K562 (cell line): ENCODE measurements at regions not wholly inside any gene's neighbourhood (a gene's known extent, or its start where the extent isn't known, plus 50 kb on each side); places are given as distances from the start of the nearest gene placed in this dataset.

Experiments used
- ARNT ChIP-seq, 2 experiments: fragments of 450-650 bp; IDR thresholded peaks; 2 replicates each; pipeline ENCODE4 v1.6.1; 2016; ENCODE audit warnings: mild to moderate bottlenecking in 1 of 2
- ATF3 ChIP-seq, 2 experiments: fragments of 450-650 bp in 1 of 2; sonication (generic) in 1 of 2; formaldehyde crosslinking in 1 of 2; IDR thresholded peaks in 1 of 2; conservative IDR thresholded peaks in 1 of 2; 2 replicates each; pipeline versions ENCODE4 v1.6.1 to v1.8.1; 2016 to 2023; ENCODE audit warnings: mild to moderate bottlenecking in 2 of 2, moderate library complexity in 2 of 2, inconsistent platforms in 1 of 2, missing genetic modification reagents in 1 of 2
- ATF7 ChIP-seq: fragments of 450-650 bp; IDR thresholded peaks from 2 replicates; pipeline ENCODE4 v1.7.1; 2014; ENCODE audit warnings: mild to moderate bottlenecking, moderate library complexity
- FOSL1 ChIP-seq: fragments of 200-800 bp; sonication (Bioruptor generic); conservative IDR thresholded peaks from 2 replicates; pipeline ENCODE4 v1.6.1; 2016; ENCODE audit warnings: missing genetic modification characterization, missing compliant biosample characterization
- HMG20A ChIP-seq: fragments of 450-650 bp; formaldehyde crosslinking; conservative IDR thresholded peaks from 2 replicates; pipeline ENCODE4 v1.4.0; 2020; ENCODE audit warnings: mild to moderate bottlenecking, mixed read lengths
- POLR2B ChIP-seq: fragments of 450-650 bp; IDR thresholded peaks from 2 replicates; pipeline ENCODE4 v1.6.1; 2018; ENCODE audit warnings: low read depth; ENCODE audit not compliant: partially characterized antibody
- RFX1 ChIP-seq: fragments of 450-650 bp; IDR thresholded peaks from 2 replicates; pipeline ENCODE4 v1.6.1; 2016; ENCODE audit warnings: mild to moderate bottlenecking, moderate library complexity
- SIRT6 ChIP-seq: IDR thresholded peaks from one replicate; pipeline ENCODE4 v1.6.1; 2012; ENCODE audit warnings: low read depth, mild to moderate bottlenecking, control low read depth, inconsistent platforms, low read length, moderate library complexity
- ZBTB34 ChIP-seq: fragments of 250-450 bp; sonication (Bioruptor Pico); IDR thresholded peaks from 2 replicates; pipeline ENCODE4 v1.8.0; 2021; ENCODE audit warnings: mild to moderate bottlenecking, moderate library complexity
- ZBTB40 ChIP-seq, 2 experiments: fragments of 450-650 bp in 1 of 2; sonication (generic) in 1 of 2; formaldehyde crosslinking in 1 of 2; IDR thresholded peaks; 2 replicates each; pipeline versions ENCODE4 v1.7.1 to v1.9.0; 2016 to 2022; ENCODE audit warnings: inconsistent platforms in 1 of 2, mild to moderate bottlenecking in 1 of 2, missing genetic modification reagents in 1 of 2

- TF ChIP-seq ARNT (IDR thresholded peaks at IDR 0.05) = no peak
- TF ChIP-seq ZBTB40 (IDR thresholded peaks at IDR 0.05) = no peak
- TF ChIP-seq ZBTB40 (CRISPR knock-in tag; IDR thresholded peaks at IDR 0.05) = no peak
- TF ChIP-seq SIRT6 = no peak
- TF ChIP-seq RFX1 = no peak
- no peak for TF ChIP-seq ZBTB34 (CRISPR knock-in tag)
- no peak for TF ChIP-seq HMG20A (CRISPR knock-in tag)
- TF ChIP-seq FOSL1 (tag) = no peak
- no peak for TF ChIP-seq ATF3 (IDR thresholded peaks at IDR 0.05)
- no peak for TF ChIP-seq ATF3 (CRISPR knock-in tag; conservative IDR thresholded peaks at IDR 0.05)
- TF ChIP-seq POLR2B = no peak
- no peak for TF ChIP-seq ATF7
Observed at GRCh38 chr18:24536834-24537233, 76.4 kb downstream of the HRH4 start.
